ENCODE measurements at regions not wholly inside any gene's neighbourhood (a gene's known extent, or its start where the extent isn't known, plus 50 kb on each side); places are given as distances from the start of the nearest gene placed in this dataset.

DNA sequence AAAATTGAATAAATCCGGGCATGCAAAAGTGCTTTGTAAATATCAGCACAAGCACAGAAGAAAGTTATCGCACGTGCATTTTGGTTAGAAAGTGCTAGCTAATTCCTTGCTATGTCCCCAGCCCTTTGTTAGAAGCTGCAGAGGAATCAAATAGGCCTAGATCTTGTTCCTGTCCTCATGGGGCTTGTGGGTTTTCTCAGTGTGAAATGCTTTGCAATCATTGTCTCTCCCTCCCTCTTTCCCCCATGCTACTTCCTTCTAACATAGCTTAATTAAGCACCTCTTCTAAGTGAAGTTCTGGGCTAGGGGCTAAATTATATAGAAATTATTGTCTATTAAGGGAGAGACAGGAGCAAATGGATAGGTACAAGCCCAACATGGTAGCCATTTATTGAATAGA lies 271.7 kb downstream of the RPLP1 start:
- TF ChIP-seq TAF1 (IDR thresholded peaks at IDR 0.05; ENCODE audit: low read depth) = no peak
- TF ChIP-seq, protein P1, sequence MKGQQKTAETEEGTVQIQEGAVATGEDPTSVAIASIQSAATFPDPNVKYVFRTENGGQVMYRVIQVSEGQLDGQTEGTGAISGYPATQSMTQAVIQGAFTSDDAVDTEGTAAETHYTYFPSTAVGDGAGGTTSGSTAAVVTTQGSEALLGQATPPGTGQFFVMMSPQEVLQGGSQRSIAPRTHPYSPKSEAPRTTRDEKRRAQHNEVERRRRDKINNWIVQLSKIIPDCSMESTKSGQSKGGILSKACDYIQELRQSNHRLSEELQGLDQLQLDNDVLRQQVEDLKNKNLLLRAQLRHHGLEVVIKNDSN (IDR thresholded peaks at IDR 0.05) = no peak
- TF ChIP-seq FOXM1 (IDR thresholded peaks at IDR 0.05; ENCODE audit: borderline replicate concordance, low read depth) = no peak
- TF ChIP-seq EP300 (IDR thresholded peaks at IDR 0.05; ENCODE audit: borderline replicate concordance) = no peak

Data from Ishikawa (cell line).